Endothelial cell of umbilical vein (primary cell): ENCODE measurements at regions not wholly inside any gene's neighbourhood (a gene's known extent, or its start where the extent isn't known, plus 50 kb on each side); places are given as distances from the start of the nearest gene placed in this dataset.

Experiments
- BruUV-seq: library from RNA; stranded (reverse); fragments of 400-500 nt; replicated peaks from 2 replicates; lab custom pipeline; 2021; lab: Mats Ljungman, UMichigan
- CTCF ChIA-PET: fragments of 300-600, 350-600 bp; sonication (Branson Sonifier 250); formaldehyde crosslinking; loops from one replicate; lab custom pipeline; 2021; ENCODE audit warnings: antibody characterized with exemption, inconsistent platforms; lab: Charles Lee
- POLR2A ChIA-PET: fragments of 300-600, 350-600 bp; sonication (Branson Sonifier 250); formaldehyde crosslinking; loops from one replicate; lab custom pipeline; 2021; ENCODE audit warnings: antibody characterized with exemption, inconsistent platforms; lab: Charles Lee
- DNase-seq: peaks from one replicate; pipeline ENCODE4 v3.0.0-alpha.2; 2011; ENCODE audit warnings: low read depth, low spot score
- FAIRE-seq: peaks from 2 replicates; lab custom pipeline; 2011; peaks lifted over from hg19 to GRCh38; lab: Jason Lieb, UNC
- H2AFZ ChIP-seq: 2 replicates; pipeline ENCODE4 v1.6.0; 2012; ENCODE audit warnings: low read depth, low read length, control low read depth, inconsistent platforms
- H3K27ac ChIP-seq: 2 replicates; pipeline ENCODE4 v1.5.1; 2011; ENCODE audit warnings: low read depth, mild to moderate bottlenecking, control low read depth, low read length, moderate library complexity; ENCODE audit not compliant: insufficient read depth
- H3K27me3 ChIP-seq, 2 experiments: 2 replicates each; pipeline versions ENCODE4 v1.6.0 to v1.6.1; 2011; ENCODE audit warnings: low read length in 2 of 2, mixed read lengths in 1 of 2; ENCODE audit not compliant: control insufficient read depth in 2 of 2, insufficient read depth in 2 of 2
- H3K36me3 ChIP-seq, 2 experiments: 2 replicates in 1 of 2; 3 replicates in 1 of 2; pipeline ENCODE4 v1.5.1; 2011; ENCODE audit warnings: low read length in 2 of 2, mild to moderate bottlenecking in 1 of 2, moderate library complexity in 1 of 2; ENCODE audit not compliant: control insufficient read depth in 2 of 2, insufficient read depth in 2 of 2; ENCODE audit errors: extremely low read depth in 1 of 2
- H3K4me1 ChIP-seq: 3 replicates; pipeline ENCODE4 v1.5.1; 2011; ENCODE audit warnings: mild to moderate bottlenecking, low read length; ENCODE audit not compliant: control insufficient read depth, insufficient read depth; ENCODE audit errors: extremely low read depth
- H3K4me2 ChIP-seq: 2 replicates; pipeline ENCODE4 v1.6.1; 2011; ENCODE audit warnings: low read length, control low read depth, mixed read lengths; ENCODE audit not compliant: insufficient read depth
- H3K4me3 ChIP-seq, 3 experiments: fragments of 200-600 bp in 1 of 3; sonication (generic), shearing (Covaris generic) in 1 of 3; replicated peaks in 1 of 3; 2 replicates each; pipeline ENCODE4 v1.5.1; 2011 to 2016; ENCODE audit warnings: control low read depth in 3 of 3, low read length in 3 of 3, mild to moderate bottlenecking in 2 of 3, inconsistent platforms in 1 of 3, low read depth in 1 of 3, moderate library complexity in 1 of 3; ENCODE audit not compliant: insufficient read depth in 1 of 3
- H3K79me2 ChIP-seq: 2 replicates; pipeline ENCODE4 v1.6.0; 2012; ENCODE audit warnings: low read length, inconsistent platforms; ENCODE audit not compliant: control insufficient read depth, insufficient read depth
- H3K9ac ChIP-seq: replicated peaks from 2 replicates; pipeline ENCODE3; 2011; ENCODE audit warnings: low read length, control low read depth; ENCODE audit not compliant: insufficient read depth; ENCODE audit errors: extremely low read depth
- H3K9me1 ChIP-seq: replicated peaks from 3 replicates; pipeline ENCODE4 v1.6.0; 2011; ENCODE audit warnings: mild to moderate bottlenecking, low read length; ENCODE audit not compliant: control insufficient read depth, insufficient read depth; ENCODE audit errors: extremely low read depth
- H3K9me3 ChIP-seq: replicated peaks from 2 replicates; pipeline ENCODE4 v1.5.1; 2012; ENCODE audit warnings: low read length, inconsistent platforms; ENCODE audit not compliant: control insufficient read depth, insufficient read depth
- H4K20me1 ChIP-seq: replicated peaks from 2 replicates; pipeline ENCODE3; 2011; ENCODE audit warnings: mild to moderate bottlenecking, low read length; ENCODE audit not compliant: control insufficient read depth, insufficient read depth; ENCODE audit errors: extremely low read depth
- CTCF ChIP-seq, 2 donors: IDR thresholded peaks; 1 replicate in 1 of 2; 2 replicates in 1 of 2; pipeline ENCODE4 v1.5.1; 2011; ENCODE audit warnings: low read length in 2 of 2, mild to moderate bottlenecking in 2 of 2, moderate library complexity in 2 of 2, control low read depth in 1 of 2, inconsistent platforms in 1 of 2, low read depth in 1 of 2; ENCODE audit not compliant: insufficient read depth in 1 of 2; ENCODE audit errors: extremely low read depth in 1 of 2
- EZH2 ChIP-seq: IDR thresholded peaks from 2 replicates; pipeline ENCODE4 v1.6.1; 2012; ENCODE audit warnings: borderline replicate concordance, low read depth, mild to moderate bottlenecking, moderate library complexity, low read length, inconsistent platforms; ENCODE audit not compliant: severe bottlenecking
- FOS ChIP-seq: IDR thresholded peaks from 2 replicates; pipeline ENCODE4 v1.6.1; 2011; ENCODE audit warnings: mild to moderate bottlenecking, low read length, moderate library complexity, borderline replicate concordance; ENCODE audit not compliant: insufficient read depth
- GATA2 ChIP-seq: IDR thresholded peaks from 2 replicates; pipeline ENCODE4 v1.7.0; 2011; ENCODE audit warnings: low read depth, mild to moderate bottlenecking, moderate library complexity, mixed read lengths, low read length; ENCODE audit not compliant: insufficient read length, insufficient read depth
- JUN ChIP-seq: IDR thresholded peaks from 2 replicates; pipeline ENCODE4 v1.6.1; 2011; ENCODE audit warnings: borderline replicate concordance, low read depth; ENCODE audit not compliant: insufficient read length, insufficient read depth
- MAX ChIP-seq: IDR thresholded peaks from 2 replicates; pipeline ENCODE4 v1.6.1; 2011; ENCODE audit not compliant: insufficient read depth, insufficient read length
- MYC ChIP-seq: IDR thresholded peaks from one replicate; pipeline ENCODE4 v1.6.1; 2011; ENCODE audit warnings: mild to moderate bottlenecking, low read depth, low read length
- POLR2A ChIP-seq: IDR thresholded peaks from 2 replicates; pipeline ENCODE4 v1.6.1; 2012; ENCODE audit warnings: low read depth, mild to moderate bottlenecking, control low read depth, low read length
- POLR2AphosphoS5 ChIP-seq: IDR thresholded peaks from 2 replicates; pipeline ENCODE4 v1.6.1; 2012; ENCODE audit warnings: low read depth, mild to moderate bottlenecking, control low read depth, low read length, moderate library complexity; ENCODE audit not compliant: insufficient read depth
- dilution Hi-C: fragments of 300-500 bp; cut with MboI; formaldehyde crosslinking; loops from one replicate; pipeline ENCODE4 v1.15.0; 2019; ENCODE audit warnings: low sequenced_read_pairs; ENCODE audit not compliant: extremely low pct_ligation_motif_present
- intact Hi-C: fragments of 100-400 bp; cut with micrococcal nuclease; formaldehyde crosslinking; loops from one replicate; pipeline ENCODE4 v1.10.0; 2022

- Histone ChIP-seq H3K9me3 (no peaks in the 10 kb centered on the region), H3K27ac (no peak overlapping the region), H3K4me2 (no peak overlapping the region), H3K4me3 (no peak overlapping the region), H2AFZ (no peak overlapping the region), H3K4me1 (no peaks in the 10 kb centered on the region), H4K20me1 (no peaks in the 10 kb centered on the region), H3K9ac (no peak overlapping the region), H3K9me1 (no peaks in the 10 kb centered on the region), H3K79me2 (no peaks in the 10 kb centered on the region), H3K36me3 (no peaks in the 10 kb centered on the region), H3K27me3 (no peaks in the 10 kb centered on the region)
- DNase-seq (no peak), FAIRE-seq (no peak)
- no TSS peak for BruUV-seq
- ChIA-PET CTCF (no interaction called here), POLR2A (no interaction called here)
- intact Hi-C loops (no loop called here), dilution Hi-C loops (no loop called here)
- TF ChIP-seq FOS: no peak
- no peak for TF ChIP-seq GATA2
- no peak for TF ChIP-seq POLR2A
- TF ChIP-seq MAX: no peak
- TF ChIP-seq POLR2AphosphoS5: no peak
- TF ChIP-seq JUN: no peak
- TF ChIP-seq MYC: no peak
- no peak for TF ChIP-seq CTCF (IDR thresholded peaks at IDR 0.05; ENCODE audit: extremely low read depth in 1 of 2, insufficient read depth in 1 of 2, low read depth in 1 of 2, low read length in 2 of 2)
- TF ChIP-seq EZH2: no peak
Measured at GRCh38 chr11:87463486-87464102, 425.9 kb downstream of the TMEM135 start.
